K562 (cell line): ENCODE measurements at regions not wholly inside any gene's neighbourhood (a gene's known extent, or its start where the extent isn't known, plus 50 kb on each side); places are given as distances from the start of the nearest gene placed in this dataset.

Experiments used
- ATAC-seq: fragments of 200-7000 bp; cut with Tn5 transposase; 3 replicates; pipeline ENCODE4 v1.9.1; 2020; ENCODE audit warnings: moderate library complexity
- BruUV-seq: library from RNA; stranded (reverse); fragments of 400-500 nt; replicated peaks from 2 replicates; lab custom pipeline; 2021; lab: Mats Ljungman, UMichigan
- CTCF ChIA-PET: fragments of 300-600 bp; formaldehyde crosslinking; extraction: SDS; loops from one replicate; lab custom pipeline; 2021; ENCODE audit warnings: low intra/inter-chr PET ratio; lab: Yijun Ruan, JAX
- POLR2A ChIA-PET: fragments of 300-600, 350-650 bp; sonication (Branson Sonifier 250); formaldehyde crosslinking; extraction: SDS; loops from one replicate; lab custom pipeline; 2021; ENCODE audit warnings: antibody characterized with exemption, inconsistent platforms; lab: Yijun Ruan, JAX
- DNase-seq, 4 experiments: peaks; one replicate each; pipeline versions ENCODE4 v3.0.0 to v3.0.0-alpha.2; 2011 to 2018; ENCODE audit warnings: low spot score in 3 of 4, mixed read lengths in 3 of 4; ENCODE audit errors: extremely low read depth in 1 of 4
- FAIRE-seq: peaks from 2 replicates; lab custom pipeline; 2011; peaks lifted over from hg19 to GRCh38; lab: Jason Lieb, UNC
- H2AFZ ChIP-seq: 2 replicates; pipeline ENCODE4 v1.6.0; 2011; ENCODE audit warnings: low read depth, low read length, control low read depth, inconsistent platforms
- H3K27ac ChIP-seq: fragments of 200-600 bp; 3 replicates; pipeline ENCODE4 v1.8.0; 2011; ENCODE audit warnings: low read depth, mild to moderate bottlenecking, control low read depth, inconsistent platforms, low read length, moderate library complexity, mixed read lengths; ENCODE audit errors: extremely low read depth
- H3K27me3 ChIP-seq, 2 experiments: fragments of 300-600 bp in 1 of 2; 2 replicates in 1 of 2; 3 replicates in 1 of 2; pipeline versions ENCODE4 v1.6.0 to v1.8.0; 2011; ENCODE audit warnings: inconsistent platforms in 2 of 2, low read length in 2 of 2, mild to moderate bottlenecking in 1 of 2, mixed read lengths in 1 of 2, moderate library complexity in 1 of 2; ENCODE audit not compliant: control insufficient read depth in 2 of 2, insufficient read depth in 2 of 2
- H3K36me3 ChIP-seq: fragments of 300-600 bp; 3 replicates; pipeline ENCODE4 v1.8.0; 2011; ENCODE audit warnings: mild to moderate bottlenecking, low read length, inconsistent platforms; ENCODE audit not compliant: control insufficient read depth, insufficient read depth
- H3K4me1 ChIP-seq, 2 experiments: fragments of 200-600 bp in 1 of 2; replicated peaks in 1 of 2; 2 replicates in 1 of 2; 3 replicates in 1 of 2; pipeline versions ENCODE4 v1.5.1 to v1.8.0; 2011; ENCODE audit warnings: inconsistent platforms in 2 of 2, low read length in 2 of 2, mild to moderate bottlenecking in 1 of 2, mixed read lengths in 1 of 2, moderate library complexity in 1 of 2; ENCODE audit not compliant: control insufficient read depth in 2 of 2, insufficient read depth in 2 of 2
- H3K4me2 ChIP-seq: 2 replicates; pipeline ENCODE4 v1.6.1; 2011; ENCODE audit warnings: low read length, control low read depth, inconsistent platforms, mixed read lengths; ENCODE audit not compliant: insufficient read depth
- H3K4me3 ChIP-seq: fragments of 200-600 bp; sonication (generic), shearing (Covaris generic); 2 replicates; pipeline ENCODE4 v1.5.1; 2016; ENCODE audit warnings: control low read depth, inconsistent platforms
- H3K79me2 ChIP-seq: fragments of 200-600 bp; 3 replicates; pipeline ENCODE4 v1.8.0; 2011; ENCODE audit warnings: low read length, inconsistent platforms; ENCODE audit not compliant: control insufficient read depth, insufficient read depth
- H3K9ac ChIP-seq, 2 experiments: 2 replicates each; pipeline versions ENCODE4 v1.6.0 to v1.6.1; 2011; ENCODE audit warnings: low read depth in 2 of 2, low read length in 2 of 2, control low read depth in 1 of 2, inconsistent platforms in 1 of 2, mild to moderate bottlenecking in 1 of 2, mixed read lengths in 1 of 2; ENCODE audit not compliant: insufficient read depth in 1 of 2
- H3K9me1 ChIP-seq: one replicate; pipeline ENCODE4 v1.6.0; 2011; ENCODE audit warnings: inconsistent platforms, mild to moderate bottlenecking, low read length, moderate library complexity; ENCODE audit not compliant: control insufficient read depth, insufficient read depth
- H3K9me3 ChIP-seq: replicated peaks from 2 replicates; pipeline ENCODE4 v1.5.1; 2011; ENCODE audit warnings: low read depth, low read length, inconsistent platforms; ENCODE audit not compliant: control insufficient read depth, insufficient read depth
- H4K20me1 ChIP-seq: replicated peaks from 2 replicates; pipeline ENCODE4 v1.6.1; 2011; ENCODE audit warnings: low read length, inconsistent platforms, mixed read lengths; ENCODE audit not compliant: control insufficient read depth, insufficient read depth
- C11orf30 ChIP-seq: fragments of 450-650 bp; IDR thresholded peaks from 2 replicates; pipeline ENCODE4 v1.6.1; 2016; ENCODE audit warnings: low read depth, mild to moderate bottlenecking
- COPS2 ChIP-seq: fragments of 450-650 bp; conservative IDR thresholded peaks from 2 replicates; pipeline ENCODE4 v1.6.1; 2016; ENCODE audit warnings: mild to moderate bottlenecking, moderate library complexity
- ESRRA ChIP-seq: fragments of 450-650 bp; IDR thresholded peaks from 2 replicates; pipeline ENCODE4 v1.6.1; 2014; ENCODE audit warnings: low read depth, mild to moderate bottlenecking, moderate library complexity, borderline replicate concordance
- ILF3 ChIP-seq: fragments of 450-650 bp; IDR thresholded peaks from 2 replicates; pipeline ENCODE4 v1.6.1; 2018; ENCODE audit warnings: antibody characterized with exemption, mild to moderate bottlenecking, moderate library complexity, borderline replicate concordance
- MAFF ChIP-seq: IDR thresholded peaks from 2 replicates; pipeline ENCODE4 v1.6.1; 2012; ENCODE audit warnings: low read length, improper control_type of control experiment
- MAFG ChIP-seq: fragments of 450-650 bp; conservative IDR thresholded peaks from 2 replicates; pipeline ENCODE4 v1.6.1; 2016; ENCODE audit warnings: missing genetic modification characterization, missing compliant biosample characterization
- MAFK ChIP-seq: IDR thresholded peaks from 2 replicates; pipeline ENCODE4 v1.6.1; 2011; ENCODE audit warnings: low read length, improper control_type of control experiment
- PRMT5 ChIP-seq: sonication (generic); formaldehyde crosslinking; IDR thresholded peaks from 2 replicates; pipeline ENCODE4 v1.5.0; 2020; ENCODE audit warnings: missing genetic modification reagents
- RFX1 ChIP-seq: fragments of 450-650 bp; IDR thresholded peaks from 2 replicates; pipeline ENCODE4 v1.6.1; 2016; ENCODE audit warnings: mild to moderate bottlenecking, moderate library complexity
- SRSF1 ChIP-seq: fragments of 200-400 bp; formaldehyde crosslinking; IDR thresholded peaks from 2 replicates; pipeline ENCODE4 v1.6.1; 2017; ENCODE audit warnings: mild to moderate bottlenecking, low read depth, low read length, moderate library complexity
- USF2 ChIP-seq: sonication (generic); formaldehyde crosslinking; IDR thresholded peaks from 2 replicates; pipeline ENCODE4 v1.5.0; 2020; ENCODE audit warnings: missing genetic modification reagents
- ZKSCAN3 ChIP-seq: fragments of 250-450 bp; sonication (Bioruptor Pico); IDR thresholded peaks from 2 replicates; pipeline ENCODE4 v1.4.0; 2020
- ZNF316 ChIP-seq: fragments of 450-650 bp; IDR thresholded peaks from 2 replicates; pipeline ENCODE4 v1.6.1; 2016
- ZSCAN29 ChIP-seq: fragments of 450-650 bp; IDR thresholded peaks from 2 replicates; pipeline ENCODE4 v1.6.1; 2017
- WGBS: fragments of 100-300 bp; shearing (Covaris generic); methylation state at CpG from one replicate; pipeline ENCODE4 v1.1.6; 2016; ENCODE audit warnings: low coverage, mixed read lengths; ENCODE audit not compliant: insufficient coverage; ENCODE audit errors: missing lambda C conversion rate; 5-methylcytosine and 5-hydroxymethylcytosine counted together
- in situ Hi-C: fragments of 300-500 bp; cut with MboI; formaldehyde crosslinking; loops from 4 replicates; pipeline ENCODE4 v1.15.0; 2018; ENCODE audit warnings: inconsistent platforms, mixed read lengths
- intact Hi-C: fragments of 100-400 bp; cut with micrococcal nuclease; formaldehyde crosslinking; loops from 2 replicates; pipeline ENCODE4 v1.14.2; 2022

GRCh38 chr5:175775416-175775815 is 96.0 kb upstream of the CPLX2 start:
- CTCF ChIA-PET = no interaction called here
- no peak for FAIRE-seq
- intact Hi-C loops = no loop called here

More at GRCh38 chr5:175775416-175775815, 96.0 kb upstream of the CPLX2 start:
- no TSS peak for BruUV-seq
- DNase-seq (no peak), ATAC-seq (no peak)
- H3K4me3 ChIP-seq = no peak overlapping the region
- H3K4me2 ChIP-seq = no peak overlapping the region
- WGBS = 0% methylated on average over 7 of the region's 7 CpGs
- H3K79me2 ChIP-seq = no peaks in the 10 kb centered on the region
- peaks cover 0 to 10% of the 10 kb centered on the region in 2 experiments; a peak in 2 of 5 replicates for H3K4me1 ChIP-seq
- H3K27me3 ChIP-seq = peaks cover 8 to 18% of the 10 kb centered on the region in 2 experiments; a peak in 4 of 5 replicates
- TF ChIP-seq USF2 = no peak
- no peak for TF ChIP-seq ZKSCAN3 (CRISPR knock-in tag)
- no peak for TF ChIP-seq ILF3
- TF ChIP-seq ZSCAN29 = no peak
- no peak for TF ChIP-seq ESRRA
- peak; percentile 86 for TF ChIP-seq ZNF316
- peak; percentile 71 for TF ChIP-seq C11orf30
- no peak for TF ChIP-seq RFX1
- TF ChIP-seq MAFF = peak; percentile 89
- TF ChIP-seq COPS2 = no peak
- TF ChIP-seq MAFG (tag) = peak; percentile 75
- TF ChIP-seq MAFK = peak; percentile 82
- no peak for TF ChIP-seq SRSF1
- TF ChIP-seq PRMT5 = no peak
- no peaks in the 10 kb centered on the region for H3K9me3 ChIP-seq
- H3K9ac ChIP-seq = no peak overlapping the region
- H3K27ac ChIP-seq = no peak overlapping the region
- POLR2A ChIA-PET = interaction anchor here (0.6 to 1.1 kb wide), 2 partner anchors 23 to 31 kb away, joined by 3 read pairs; no protein-coding TSS in a partner anchor
- no peaks in the 10 kb centered on the region for H3K9me1 ChIP-seq
- H3K36me3 ChIP-seq = no peaks in the 10 kb centered on the region
- no peak overlapping the region for H2AFZ ChIP-seq
- in situ Hi-C loops = no loop called here
- 0 out of 2 replicates have a peak, but pooled peaks cover 3% of the 10 kb centered on the region for H4K20me1 ChIP-seq
